ENCODE measurements at regions not wholly inside any gene's neighbourhood (a gene's known extent, or its start where the extent isn't known, plus 50 kb on each side); places are given as distances from the start of the nearest gene placed in this dataset.

DNA sequence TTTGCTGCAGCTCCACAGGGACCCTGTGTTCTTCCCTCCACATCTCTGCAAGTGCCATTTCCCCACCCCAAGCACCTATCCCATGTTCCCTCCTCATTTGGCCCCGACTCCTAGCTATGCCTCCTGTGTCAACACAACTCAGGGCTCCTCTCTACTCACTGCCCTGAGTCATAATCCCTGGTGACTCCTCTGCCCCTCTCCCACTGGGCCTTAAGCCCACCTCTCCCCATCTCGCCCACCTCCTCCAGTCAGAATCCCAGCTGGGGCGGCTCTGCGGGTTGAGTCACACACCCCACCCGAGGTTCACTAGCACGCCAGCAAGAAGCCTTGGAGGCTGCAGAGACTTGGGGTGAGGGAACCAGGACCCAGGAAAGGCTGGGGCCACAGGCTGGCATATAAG, 346.2 kb downstream of the FOXL1 start:
- Histone ChIP-seq H3K4me3 (replicated peaks; ENCODE audit: low read depth, low read length) (no peak overlapping the region), H3K36me3 (ENCODE audit: control insufficient read depth, insufficient read depth, low read length) (no peaks in the 10 kb centered on the region), H3K27me3 (replicated peaks; ENCODE audit: control insufficient read depth, insufficient read depth, low read length) (no peaks in the 10 kb centered on the region; the same call in none of the 2 replicates)
- no peak for TF ChIP-seq CTCF (IDR thresholded peaks at IDR 0.05; ENCODE audit: insufficient read depth, low read length, poor library complexity, severe bottlenecking)
- DNase-seq (ENCODE audit: extremely low read depth, insufficient read length) = no peak

DNA sequence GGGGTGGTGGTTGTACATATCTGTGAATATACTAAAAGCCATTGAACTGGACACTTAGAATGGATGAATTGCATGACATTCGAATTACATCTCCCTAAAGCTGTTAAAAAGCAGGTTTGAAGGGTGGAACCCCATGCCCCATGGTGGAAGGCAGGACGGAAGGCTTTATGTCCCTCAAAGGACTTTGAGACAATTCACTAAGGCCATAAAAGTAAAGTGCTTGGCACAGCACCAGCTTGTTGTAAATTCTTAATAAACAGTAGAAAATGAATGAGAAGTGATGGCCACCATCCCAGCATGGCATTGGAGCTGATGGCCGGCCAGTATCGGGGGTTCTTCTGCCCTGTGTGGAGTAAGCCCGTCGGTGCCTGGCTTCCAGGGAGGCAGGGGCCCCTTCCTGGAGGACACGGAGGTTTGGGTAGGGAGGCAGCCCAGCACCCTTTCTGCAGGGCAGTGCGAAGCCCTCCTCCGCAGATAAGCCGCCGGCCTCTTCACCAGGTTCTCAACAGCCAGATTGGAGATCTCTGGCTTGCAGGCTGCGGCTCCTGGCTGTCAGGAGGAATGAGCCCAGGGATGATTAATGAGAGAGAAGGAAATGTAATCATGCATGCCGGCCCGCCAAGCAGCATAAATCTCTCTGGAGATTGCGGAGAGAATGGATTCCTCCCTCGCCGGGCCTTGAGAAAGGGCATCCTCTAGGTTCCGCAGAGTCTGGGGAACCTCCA, 346.9 kb downstream of the FOXL1 start:
- H3K4me3 ChIP-seq (replicated peaks; ENCODE audit: low read depth, low read length) = no peak overlapping the region
- no peak for TF ChIP-seq CTCF (IDR thresholded peaks at IDR 0.05; ENCODE audit: insufficient read depth, low read length, poor library complexity, severe bottlenecking)
- no peaks in the 10 kb centered on the region for H3K36me3 ChIP-seq (ENCODE audit: control insufficient read depth, insufficient read depth, low read length)
- DNase-seq (ENCODE audit: extremely low read depth, insufficient read length) = no peak
- no peaks in the 10 kb centered on the region; the same call in none of the 2 replicates for H3K27me3 ChIP-seq (replicated peaks; ENCODE audit: control insufficient read depth, insufficient read depth, low read length)

GRCh38 chr16:86926181-86927094, 348.1 kb downstream of the FOXL1 start:
- no peak for DNase-seq (ENCODE audit: extremely low read depth, insufficient read length)
- no peaks in the 10 kb centered on the region; the same call in none of the 2 replicates for H3K27me3 ChIP-seq (replicated peaks; ENCODE audit: control insufficient read depth, insufficient read depth, low read length)
- TF ChIP-seq CTCF (IDR thresholded peaks at IDR 0.05; ENCODE audit: insufficient read depth, low read length, poor library complexity, severe bottlenecking) = no peak
- H3K36me3 ChIP-seq (ENCODE audit: control insufficient read depth, insufficient read depth, low read length) = no peaks in the 10 kb centered on the region
- no peak overlapping the region for H3K4me3 ChIP-seq (replicated peaks; ENCODE audit: low read depth, low read length)

- H3K4me3 ChIP-seq (replicated peaks; ENCODE audit: low read depth, low read length) = no peak overlapping the region
- no peaks in the 10 kb centered on the region; the same call in none of the 2 replicates for H3K27me3 ChIP-seq (replicated peaks; ENCODE audit: control insufficient read depth, insufficient read depth, low read length)
- no peak for DNase-seq (ENCODE audit: extremely low read depth, insufficient read length)
Observed at GRCh38 chr16:86927699-86928098, 349.4 kb downstream of the FOXL1 start.

GRCh38 chr16:86928523-86929011, 350.2 kb downstream of the FOXL1 start:
- no peak for TF ChIP-seq CTCF (IDR thresholded peaks at IDR 0.05; ENCODE audit: insufficient read depth, low read length, poor library complexity, severe bottlenecking)
- Histone ChIP-seq H3K36me3 (ENCODE audit: control insufficient read depth, insufficient read depth, low read length) (no peaks in the 10 kb centered on the region), H3K4me3 (replicated peaks; ENCODE audit: low read depth, low read length) (no peak overlapping the region), H3K27me3 (replicated peaks; ENCODE audit: control insufficient read depth, insufficient read depth, low read length) (no peaks in the 10 kb centered on the region; the same call in none of the 2 replicates)
- DNase-seq (ENCODE audit: extremely low read depth, insufficient read length) = no peak

More at GRCh38 chr16:86927699-86928098, 349.4 kb downstream of the FOXL1 start:
- TF ChIP-seq CTCF (IDR thresholded peaks at IDR 0.05; ENCODE audit: insufficient read depth, low read length, poor library complexity, severe bottlenecking) = no peak
- H3K36me3 ChIP-seq (ENCODE audit: control insufficient read depth, insufficient read depth, low read length) = no peaks in the 10 kb centered on the region

Measured in GM06990 (cell line).